GM12892 (cell line): ENCODE measurements at regions not wholly inside any gene's neighbourhood (a gene's known extent, or its start where the extent isn't known, plus 50 kb on each side); places are given as distances from the start of the nearest gene placed in this dataset.
"Not testable (repeated sequence)": the region's sequence is repeated elsewhere in the genome, so short reads cannot be mapped to it uniquely, and the experiment has no call there.

Experiments used
- DNase-seq: peaks from one replicate; pipeline ENCODE4 v3.0.0; 2011; ENCODE audit not compliant: insufficient read length
- FAIRE-seq: peaks from 2 replicates; lab custom pipeline; 2011; peaks lifted over from hg19 to GRCh38; lab: Jason Lieb, UNC
- POLR2A ChIP-seq: IDR thresholded peaks from 2 replicates; pipeline ENCODE4 v1.6.1; 2011; ENCODE audit warnings: low read depth, low read length, control low read depth
- POLR2AphosphoS5 ChIP-seq: IDR thresholded peaks from 2 replicates; pipeline ENCODE4 v1.6.1; 2011; ENCODE audit warnings: low read depth, low read length, control low read depth
- TAF1 ChIP-seq: IDR thresholded peaks from 2 replicates; pipeline ENCODE4 v1.6.1; 2011; ENCODE audit warnings: low read depth, mild to moderate bottlenecking, control low read depth, low read length, borderline replicate concordance

DNA sequence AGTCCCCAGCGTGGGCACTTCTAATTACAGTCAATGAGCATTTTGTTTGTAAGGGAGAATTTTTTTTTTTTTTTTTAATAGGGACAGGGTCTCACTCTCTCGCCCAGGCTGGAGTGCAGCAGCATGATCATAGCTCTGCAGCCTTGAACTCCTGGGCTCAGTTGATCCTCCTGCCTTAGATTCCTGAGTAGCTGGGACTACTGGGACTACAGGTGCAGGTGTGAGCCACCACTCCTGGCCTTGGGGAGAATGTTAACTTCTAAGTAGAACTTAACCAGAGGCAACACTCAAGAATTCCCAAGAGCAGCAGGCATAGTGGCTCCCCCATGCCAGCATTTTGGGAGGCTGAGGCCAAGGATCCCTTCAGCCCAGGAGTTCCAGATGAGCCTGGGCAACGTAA lies 52.9 kb upstream of the ZNF217 start:
- FAIRE-seq (no peak), DNase-seq (no peak)
- TF ChIP-seq TAF1 (no peak), POLR2AphosphoS5 (no peak), POLR2A (no peak)

DNA sequence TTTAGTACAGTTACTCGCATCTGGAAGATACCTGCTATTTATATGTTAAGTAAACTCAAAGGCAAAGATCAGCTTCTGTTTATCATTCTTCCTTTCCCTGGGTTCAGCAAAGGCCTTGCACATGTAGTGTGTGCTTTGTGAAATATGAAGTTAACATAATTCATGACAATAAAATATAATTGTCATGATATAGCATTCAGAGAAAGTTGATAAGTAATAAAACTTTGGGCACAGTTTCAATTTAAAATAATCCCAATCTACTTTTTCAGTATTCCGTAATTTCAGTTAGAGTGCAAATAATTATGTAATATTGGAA lies 51.9 kb upstream of the ZNF217 start:
- DNase-seq (no peak), FAIRE-seq (no peak)
- TF ChIP-seq POLR2AphosphoS5, result no peak
- TF ChIP-seq TAF1, result no peak
- TF ChIP-seq POLR2A, result no peak

DNA sequence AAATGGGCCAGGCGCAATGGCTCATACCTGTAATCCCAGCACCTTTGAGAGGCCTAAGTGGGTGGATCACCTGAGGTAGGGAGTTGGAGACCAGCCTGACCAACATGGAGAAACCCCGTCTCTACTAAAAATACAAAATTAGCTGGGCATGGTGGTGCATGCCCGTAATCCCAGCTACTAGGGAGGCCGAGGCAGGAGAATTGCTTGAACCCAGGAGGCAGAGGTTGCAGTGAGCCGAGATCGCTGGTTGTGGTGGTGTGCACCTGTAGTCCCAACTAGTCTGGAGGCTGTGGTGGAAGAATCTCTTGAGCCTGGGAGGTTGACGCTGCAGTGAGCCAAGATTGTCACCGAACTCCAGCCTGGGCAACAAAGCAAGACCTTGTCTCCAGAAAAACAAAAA lies 50.5 kb upstream of the ZNF217 start:
- FAIRE-seq, DNase-seq: not testable (repeated sequence)
